ENCODE measurements at regions not wholly inside any gene's neighbourhood (a gene's known extent, or its start where the extent isn't known, plus 50 kb on each side); places are given as distances from the start of the nearest gene placed in this dataset.

DNA sequence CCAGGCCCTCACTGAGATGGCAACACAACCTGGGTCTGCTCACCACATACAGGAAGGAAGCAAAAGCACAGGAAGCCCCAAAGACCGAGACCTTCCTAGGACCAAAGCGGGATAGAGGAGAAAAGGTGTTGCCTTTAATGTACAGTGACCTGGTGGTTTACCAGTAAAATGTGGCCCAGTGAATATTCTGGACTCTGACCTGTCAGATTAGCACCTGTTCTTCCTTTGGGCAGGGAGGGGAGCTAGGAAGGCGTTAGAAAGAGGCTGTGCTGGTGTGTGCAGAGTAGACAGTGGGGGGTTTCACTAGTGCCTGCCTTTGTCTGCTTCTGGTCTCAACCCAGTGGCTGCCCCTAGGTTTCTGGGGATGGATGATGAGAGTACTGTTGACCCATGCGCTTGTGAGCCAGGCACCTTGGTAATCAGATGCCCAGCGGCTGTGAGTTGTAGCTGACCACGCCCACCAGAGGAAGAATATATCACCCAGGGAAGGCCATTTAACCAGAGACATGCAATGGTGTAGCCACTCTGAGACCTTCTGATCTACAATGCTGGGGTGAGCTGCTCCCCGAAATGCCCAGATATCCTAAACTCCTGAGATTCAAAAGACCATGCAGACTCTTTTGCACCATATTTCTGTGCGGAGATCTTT is 90.1 kb upstream of the NEO1 start:
- WGBS, 2 donors, result 95 to 96% methylated on average over 8 of the region's 8 CpGs
- ATAC-seq (ENCODE audit: low FRiP score), result no peak
- no peak overlapping the region for H3K4me3 ChIP-seq (ENCODE audit: low read length in 2 of 2)
- no peak for DNase-seq
- no peaks in the 10 kb centered on the region for H3K4me1 ChIP-seq (ENCODE audit: control insufficient read depth in 1 of 2, insufficient read depth in 2 of 2, low read length in 2 of 2)
- no peaks in the 10 kb centered on the region for H3K27me3 ChIP-seq (ENCODE audit: control insufficient read depth in 1 of 2, insufficient read depth in 2 of 2, low read length in 1 of 2)
- H3K9me3 ChIP-seq (ENCODE audit: control insufficient read depth, low read length), result no peaks in the 10 kb centered on the region
- H3K36me3 ChIP-seq (ENCODE audit: control insufficient read depth in 1 of 2, insufficient read depth in 2 of 2, low read length in 1 of 2), result no peaks in the 10 kb centered on the region
- intact Hi-C loops (cut with DNase I), result no loop called here
- no peak overlapping the region for H3K27ac ChIP-seq (ENCODE audit: low read depth in 1 of 2, low read length in 2 of 2)

DNA sequence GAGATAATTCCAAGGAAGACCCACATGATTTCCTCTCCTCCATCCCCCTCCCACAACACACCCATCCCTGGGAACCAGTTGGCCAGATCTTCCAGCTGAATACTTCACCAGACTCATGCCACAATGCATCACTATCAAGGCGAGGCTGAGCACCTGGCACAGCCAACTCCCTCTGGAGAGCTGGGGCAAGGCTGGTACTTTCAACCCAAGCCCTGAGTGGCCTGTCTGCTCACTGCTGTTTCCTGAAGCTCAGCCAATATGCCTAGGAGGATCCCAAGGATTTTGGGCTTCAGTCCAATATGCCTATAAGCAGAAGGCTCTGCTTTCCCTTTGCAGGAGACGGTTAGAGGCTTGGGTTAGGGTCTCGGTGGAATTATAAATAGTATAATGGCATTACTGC is 90.9 kb upstream of the NEO1 start:
- H3K36me3 ChIP-seq (ENCODE audit: control insufficient read depth in 1 of 2, insufficient read depth in 2 of 2, low read length in 1 of 2), result no peaks in the 10 kb centered on the region
- H3K27me3 ChIP-seq (ENCODE audit: control insufficient read depth in 1 of 2, insufficient read depth in 2 of 2, low read length in 1 of 2), result no peaks in the 10 kb centered on the region
- no peak for DNase-seq
- no peak overlapping the region for H3K27ac ChIP-seq (ENCODE audit: low read depth in 1 of 2, low read length in 2 of 2)
- H3K9me3 ChIP-seq (ENCODE audit: control insufficient read depth, low read length), result no peaks in the 10 kb centered on the region
- H3K4me1 ChIP-seq (ENCODE audit: control insufficient read depth in 1 of 2, insufficient read depth in 2 of 2, low read length in 2 of 2), result no peaks in the 10 kb centered on the region
- 77 to 92% methylated on average over 3 of the region's 3 CpGs for WGBS, 2 donors
- intact Hi-C loops (cut with DNase I), result no loop called here
- H3K4me3 ChIP-seq (ENCODE audit: low read length in 2 of 2), result no peak overlapping the region
- no peak for ATAC-seq (ENCODE audit: low FRiP score)

GRCh38 chr15:72958634-72959033 is 93.6 kb upstream of the NEO1 start:
- 55 to 57% methylated on average over 3 of the region's 3 CpGs for whole genome bisulfite sequencing, 2 donors
- H3K9me3 ChIP-seq (ENCODE audit: control insufficient read depth, low read length), result no peaks in the 10 kb centered on the region
- no peak overlapping the region for H3K27ac ChIP-seq (ENCODE audit: low read depth in 1 of 2, low read length in 2 of 2)
- no peaks in the 10 kb centered on the region for H3K4me1 ChIP-seq (ENCODE audit: control insufficient read depth in 1 of 2, insufficient read depth in 2 of 2, low read length in 2 of 2)
- DNase-seq, result no peak
- ATAC-seq (ENCODE audit: low FRiP score), result no peak
- H3K36me3 ChIP-seq (ENCODE audit: control insufficient read depth in 1 of 2, insufficient read depth in 2 of 2, low read length in 1 of 2), result no peaks in the 10 kb centered on the region
- no peak overlapping the region for H3K4me3 ChIP-seq (ENCODE audit: low read length in 2 of 2)
- intact Hi-C loops (cut with DNase I), result no loop called here
- no peaks in the 10 kb centered on the region for H3K27me3 ChIP-seq (ENCODE audit: control insufficient read depth in 1 of 2, insufficient read depth in 2 of 2, low read length in 1 of 2)

GRCh38 chr15:72953306-72953705 is 99.0 kb upstream of the NEO1 start:
- WGBS, 2 donors, result 98% methylated on average over 6 of the region's 6 CpGs
- Histone ChIP-seq H3K9me3 (ENCODE audit: control insufficient read depth, low read length) (no peaks in the 10 kb centered on the region), H3K27me3 (ENCODE audit: control insufficient read depth in 1 of 2, insufficient read depth in 2 of 2, low read length in 1 of 2) (no peaks in the 10 kb centered on the region), H3K36me3 (ENCODE audit: control insufficient read depth in 1 of 2, insufficient read depth in 2 of 2, low read length in 1 of 2) (no peaks in the 10 kb centered on the region), H3K27ac (ENCODE audit: low read depth in 1 of 2, low read length in 2 of 2) (no peak overlapping the region), H3K4me1 (ENCODE audit: control insufficient read depth in 1 of 2, insufficient read depth in 2 of 2, low read length in 2 of 2) (no peaks in the 10 kb centered on the region), H3K4me3 (ENCODE audit: low read length in 2 of 2) (no peak overlapping the region)
- intact Hi-C loops (cut with DNase I), result no loop called here
- ATAC-seq (ENCODE audit: low FRiP score) (no peak), DNase-seq (no peak)

- intact Hi-C loops (cut with DNase I), result no loop called here
Measured at GRCh38 chr15:72952151-72952550, 100.1 kb upstream of the NEO1 start.

GRCh38 chr15:72948662-72949061 is 103.6 kb upstream of the NEO1 start:
- H3K27me3 ChIP-seq (ENCODE audit: control insufficient read depth in 1 of 2, insufficient read depth in 2 of 2, low read length in 1 of 2), result no peaks in the 10 kb centered on the region
- intact Hi-C loops (cut with DNase I), result no loop called here
- no peak for ATAC-seq (ENCODE audit: low FRiP score)

More at GRCh38 chr15:72952151-72952550, 100.1 kb upstream of the NEO1 start:
- WGBS, 2 donors, result 0 to 15% methylated on average over 1 of the region's 1 CpG
- Histone ChIP-seq H3K9me3 (ENCODE audit: control insufficient read depth, low read length) (no peaks in the 10 kb centered on the region), H3K36me3 (ENCODE audit: control insufficient read depth in 1 of 2, insufficient read depth in 2 of 2, low read length in 1 of 2) (no peaks in the 10 kb centered on the region), H3K27ac (ENCODE audit: low read depth in 1 of 2, low read length in 2 of 2) (no peak overlapping the region), H3K4me3 (ENCODE audit: low read length in 2 of 2) (no peak overlapping the region), H3K27me3 (ENCODE audit: control insufficient read depth in 1 of 2, insufficient read depth in 2 of 2, low read length in 1 of 2) (no peaks in the 10 kb centered on the region), H3K4me1 (ENCODE audit: control insufficient read depth in 1 of 2, insufficient read depth in 2 of 2, low read length in 2 of 2) (no peaks in the 10 kb centered on the region)
- no peak for ATAC-seq (ENCODE audit: low FRiP score)
- no peak for DNase-seq

GRCh38 chr15:72947709-72948108 is 104.6 kb upstream of the NEO1 start:
- WGBS, 2 donors, result 91 to 95% methylated on average over 2 of the region's 2 CpGs
- no peak for ATAC-seq (ENCODE audit: low FRiP score)

More at GRCh38 chr15:72948662-72949061, 103.6 kb upstream of the NEO1 start:
- no peak overlapping the region for H3K4me3 ChIP-seq (ENCODE audit: low read length in 2 of 2)
- H3K4me1 ChIP-seq (ENCODE audit: control insufficient read depth in 1 of 2, insufficient read depth in 2 of 2, low read length in 2 of 2), result no peaks in the 10 kb centered on the region
- no peaks in the 10 kb centered on the region for H3K9me3 ChIP-seq (ENCODE audit: control insufficient read depth, low read length)
- H3K27ac ChIP-seq (ENCODE audit: low read depth in 1 of 2, low read length in 2 of 2), result no peak overlapping the region
- no peak for DNase-seq
- no peaks in the 10 kb centered on the region for H3K36me3 ChIP-seq (ENCODE audit: control insufficient read depth in 1 of 2, insufficient read depth in 2 of 2, low read length in 1 of 2)

DNA sequence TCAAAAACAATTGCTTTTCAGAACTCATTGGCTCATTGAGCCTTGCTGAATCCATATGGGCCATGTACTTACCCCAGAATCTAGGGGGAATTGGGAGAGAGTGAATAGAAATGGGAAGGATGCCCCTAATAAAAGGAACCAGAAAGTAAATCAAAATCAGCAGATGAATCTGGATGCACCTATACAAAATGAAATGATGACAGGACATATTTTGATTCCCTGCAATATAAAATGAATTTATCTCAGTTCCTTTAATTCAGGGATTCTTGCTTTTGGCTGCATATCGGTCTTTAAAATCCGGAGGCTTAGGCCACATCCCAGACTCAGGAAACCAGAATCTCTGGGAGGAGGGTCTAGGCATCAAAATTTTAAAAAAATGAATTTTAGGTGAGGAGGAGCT is 107.7 kb upstream of the NEO1 start:
- Histone ChIP-seq H3K4me3 (ENCODE audit: low read length in 2 of 2) (no peak overlapping the region), H3K27me3 (ENCODE audit: control insufficient read depth in 1 of 2, insufficient read depth in 2 of 2, low read length in 1 of 2) (no peaks in the 10 kb centered on the region), H3K27ac (ENCODE audit: low read depth in 1 of 2, low read length in 2 of 2) (no peak overlapping the region), H3K36me3 (ENCODE audit: control insufficient read depth in 1 of 2, insufficient read depth in 2 of 2, low read length in 1 of 2) (no peaks in the 10 kb centered on the region), H3K9me3 (ENCODE audit: control insufficient read depth, low read length) (no peaks in the 10 kb centered on the region), H3K4me1 (ENCODE audit: control insufficient read depth in 1 of 2, insufficient read depth in 2 of 2, low read length in 2 of 2) (no peaks in the 10 kb centered on the region)
- no peak for ATAC-seq (ENCODE audit: low FRiP score)
- intact Hi-C loops (cut with DNase I), result no loop called here
- DNase-seq, result no peak
- 89 to 94% methylated on average over 2 of the region's 2 CpGs for WGBS, 2 donors

More at GRCh38 chr15:72947709-72948108, 104.6 kb upstream of the NEO1 start:
- no peaks in the 10 kb centered on the region for H3K4me1 ChIP-seq (ENCODE audit: control insufficient read depth in 1 of 2, insufficient read depth in 2 of 2, low read length in 2 of 2)
- H3K4me3 ChIP-seq (ENCODE audit: low read length in 2 of 2), result no peak overlapping the region
- no peak overlapping the region for H3K27ac ChIP-seq (ENCODE audit: low read depth in 1 of 2, low read length in 2 of 2)
- H3K36me3 ChIP-seq (ENCODE audit: control insufficient read depth in 1 of 2, insufficient read depth in 2 of 2, low read length in 1 of 2), result no peaks in the 10 kb centered on the region
- no peak for DNase-seq
- H3K27me3 ChIP-seq (ENCODE audit: control insufficient read depth in 1 of 2, insufficient read depth in 2 of 2, low read length in 1 of 2), result no peaks in the 10 kb centered on the region
- H3K9me3 ChIP-seq (ENCODE audit: control insufficient read depth, low read length), result no peaks in the 10 kb centered on the region
- intact Hi-C loops (cut with DNase I), result no loop called here

GRCh38 chr15:72940229-72940622 is 112.0 kb upstream of the NEO1 start:
- Histone ChIP-seq H3K27ac (ENCODE audit: low read depth in 1 of 2, low read length in 2 of 2) (no peak overlapping the region), H3K27me3 (ENCODE audit: control insufficient read depth in 1 of 2, insufficient read depth in 2 of 2, low read length in 1 of 2) (no peaks in the 10 kb centered on the region), H3K4me3 (ENCODE audit: low read length in 2 of 2) (no peak overlapping the region), H3K9me3 (ENCODE audit: control insufficient read depth, low read length) (no peaks in the 10 kb centered on the region), H3K4me1 (ENCODE audit: control insufficient read depth in 1 of 2, insufficient read depth in 2 of 2, low read length in 2 of 2) (no peaks in the 10 kb centered on the region), H3K36me3 (ENCODE audit: control insufficient read depth in 1 of 2, insufficient read depth in 2 of 2, low read length in 1 of 2) (no peaks in the 10 kb centered on the region)
- ATAC-seq (ENCODE audit: low FRiP score) (no peak), DNase-seq (no peak)
- intact Hi-C loops (cut with DNase I), result no loop called here
- WGBS, 2 donors, result 87 to 92% methylated on average over 2 of the region's 2 CpGs

Data from aorta (tissue), 5 donors.